ENCODE measurements at regions not wholly inside any gene's neighbourhood (a gene's known extent, or its start where the extent isn't known, plus 50 kb on each side); places are given as distances from the start of the nearest gene placed in this dataset.

DNA sequence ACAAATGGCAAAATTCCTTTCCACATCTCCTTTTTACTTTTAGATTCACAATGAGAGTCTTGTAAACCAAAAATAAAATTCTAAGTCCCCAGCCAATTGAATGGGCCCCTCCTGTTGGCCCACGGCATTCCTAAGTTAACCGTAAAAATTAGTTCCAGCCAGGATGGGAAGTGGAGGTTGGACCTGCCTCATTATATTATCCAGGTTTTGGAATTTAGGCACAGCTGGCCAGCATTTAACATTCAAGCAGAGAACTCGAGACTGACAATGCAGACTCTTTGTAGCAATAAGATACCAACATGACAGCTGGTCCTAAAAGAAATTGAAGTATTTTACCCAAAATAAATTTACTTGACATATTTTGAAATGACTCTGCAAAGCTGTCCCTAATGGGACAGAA lies 321.0 kb upstream of the NAALADL2 start:
- Histone ChIP-seq H3K27me3 (no peaks in the 10 kb centered on the region), H3K4me3 (ENCODE audit: low read depth in 1 of 2, low read length in 1 of 2) (no peak overlapping the region), H3K4me1 (ENCODE audit: control insufficient read depth in 1 of 2, insufficient read depth in 1 of 2, low read depth in 1 of 2, low read length in 1 of 2) (no peaks in the 10 kb centered on the region), H3K27ac (no peak overlapping the region), H3K36me3 (no peaks in the 10 kb centered on the region), H3K9me3 (no peaks in the 10 kb centered on the region)
- TF ChIP-seq, protein P1, sequence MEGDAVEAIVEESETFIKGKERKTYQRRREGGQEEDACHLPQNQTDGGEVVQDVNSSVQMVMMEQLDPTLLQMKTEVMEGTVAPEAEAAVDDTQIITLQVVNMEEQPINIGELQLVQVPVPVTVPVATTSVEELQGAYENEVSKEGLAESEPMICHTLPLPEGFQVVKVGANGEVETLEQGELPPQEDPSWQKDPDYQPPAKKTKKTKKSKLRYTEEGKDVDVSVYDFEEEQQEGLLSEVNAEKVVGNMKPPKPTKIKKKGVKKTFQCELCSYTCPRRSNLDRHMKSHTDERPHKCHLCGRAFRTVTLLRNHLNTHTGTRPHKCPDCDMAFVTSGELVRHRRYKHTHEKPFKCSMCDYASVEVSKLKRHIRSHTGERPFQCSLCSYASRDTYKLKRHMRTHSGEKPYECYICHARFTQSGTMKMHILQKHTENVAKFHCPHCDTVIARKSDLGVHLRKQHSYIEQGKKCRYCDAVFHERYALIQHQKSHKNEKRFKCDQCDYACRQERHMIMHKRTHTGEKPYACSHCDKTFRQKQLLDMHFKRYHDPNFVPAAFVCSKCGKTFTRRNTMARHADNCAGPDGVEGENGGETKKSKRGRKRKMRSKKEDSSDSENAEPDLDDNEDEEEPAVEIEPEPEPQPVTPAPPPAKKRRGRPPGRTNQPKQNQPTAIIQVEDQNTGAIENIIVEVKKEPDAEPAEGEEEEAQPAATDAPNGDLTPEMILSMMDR (IDR thresholded peaks at IDR 0.05), result no peak

DNA sequence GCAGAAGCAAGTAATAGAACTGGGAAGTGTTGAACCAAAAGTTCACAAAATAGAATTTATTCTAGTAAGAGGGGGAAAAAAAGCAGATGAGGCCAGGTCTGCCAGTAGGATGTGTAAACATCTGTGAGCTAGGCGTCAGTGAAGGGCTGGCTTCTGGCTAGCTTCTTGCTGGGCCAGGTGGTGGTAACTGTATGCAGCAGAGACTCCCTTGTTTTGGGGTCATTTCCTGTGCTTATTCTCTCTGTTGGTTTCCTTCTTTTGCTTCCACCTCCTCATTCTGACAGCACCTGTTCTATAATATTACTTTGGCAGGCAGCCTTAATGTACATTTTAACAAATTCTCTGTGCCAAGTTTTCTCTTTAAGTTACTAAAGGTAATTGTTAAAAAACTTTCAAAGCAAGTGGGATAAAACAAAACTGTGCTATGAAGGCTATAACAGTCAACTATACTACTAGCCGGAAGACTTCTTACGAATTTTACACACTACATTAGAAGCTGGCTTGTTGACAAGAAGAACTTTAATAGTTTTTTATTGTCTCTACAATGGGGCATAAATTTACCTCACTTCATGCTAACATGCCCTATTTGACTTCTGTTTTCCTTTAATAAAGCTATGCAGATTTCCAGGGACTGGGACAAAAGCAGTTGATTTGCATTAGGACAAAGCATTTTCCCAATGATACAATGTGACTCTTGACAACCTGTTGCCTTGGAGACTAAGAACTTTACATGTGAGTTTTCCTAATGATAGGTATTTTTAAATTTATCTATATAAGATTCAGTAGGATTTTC lies 318.8 kb upstream of the NAALADL2 start:
- TF ChIP-seq, protein P1 (IDR thresholded peaks at IDR 0.05), result no peak
- H3K27me3 ChIP-seq, result no peaks in the 10 kb centered on the region
- no peaks in the 10 kb centered on the region for H3K4me1 ChIP-seq (ENCODE audit: control insufficient read depth in 1 of 2, insufficient read depth in 1 of 2, low read depth in 1 of 2, low read length in 1 of 2)
- no peaks in the 10 kb centered on the region for H3K9me3 ChIP-seq
- no peak overlapping the region for H3K4me3 ChIP-seq (ENCODE audit: low read depth in 1 of 2, low read length in 1 of 2)
- H3K36me3 ChIP-seq, result no peaks in the 10 kb centered on the region
- no peak overlapping the region for H3K27ac ChIP-seq

DNA sequence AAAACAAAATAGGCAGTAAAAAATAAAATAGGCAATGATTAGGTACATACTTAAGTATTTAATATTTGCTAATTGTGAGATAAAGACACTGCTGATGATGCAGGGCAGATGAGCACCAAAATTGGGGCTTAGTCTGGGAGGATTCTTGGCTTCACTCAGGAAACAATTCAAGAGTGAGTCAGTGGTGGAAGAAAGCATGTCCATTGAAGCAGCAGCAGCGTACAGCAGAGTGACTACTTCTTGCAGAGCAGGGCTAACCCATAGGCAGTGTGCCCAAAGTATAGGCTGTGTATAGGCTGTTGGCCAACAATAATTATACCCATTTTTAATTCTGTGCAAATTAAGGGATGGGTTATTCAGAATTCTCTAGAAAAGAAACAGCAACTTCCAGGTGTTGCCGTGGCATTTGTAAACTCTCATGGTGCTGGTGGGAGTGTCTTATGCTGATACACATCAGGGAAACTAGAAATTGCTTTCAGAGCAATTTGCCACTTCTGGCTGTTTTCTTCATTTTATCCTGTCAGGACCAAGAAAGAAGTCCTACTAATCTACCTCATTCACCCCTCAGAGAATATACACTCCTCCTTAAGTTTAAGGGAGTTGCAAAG lies 317.3 kb upstream of the NAALADL2 start:
- H3K27ac ChIP-seq, result no peak overlapping the region
- no peaks in the 10 kb centered on the region for H3K4me1 ChIP-seq (ENCODE audit: control insufficient read depth in 1 of 2, insufficient read depth in 1 of 2, low read depth in 1 of 2, low read length in 1 of 2)
- no peaks in the 10 kb centered on the region for H3K27me3 ChIP-seq
- no peaks in the 10 kb centered on the region for H3K9me3 ChIP-seq
- TF ChIP-seq, protein P1 (IDR thresholded peaks at IDR 0.05), result no peak
- no peak overlapping the region for H3K4me3 ChIP-seq (ENCODE audit: low read depth in 1 of 2, low read length in 1 of 2)
- H3K36me3 ChIP-seq, result no peaks in the 10 kb centered on the region

DNA sequence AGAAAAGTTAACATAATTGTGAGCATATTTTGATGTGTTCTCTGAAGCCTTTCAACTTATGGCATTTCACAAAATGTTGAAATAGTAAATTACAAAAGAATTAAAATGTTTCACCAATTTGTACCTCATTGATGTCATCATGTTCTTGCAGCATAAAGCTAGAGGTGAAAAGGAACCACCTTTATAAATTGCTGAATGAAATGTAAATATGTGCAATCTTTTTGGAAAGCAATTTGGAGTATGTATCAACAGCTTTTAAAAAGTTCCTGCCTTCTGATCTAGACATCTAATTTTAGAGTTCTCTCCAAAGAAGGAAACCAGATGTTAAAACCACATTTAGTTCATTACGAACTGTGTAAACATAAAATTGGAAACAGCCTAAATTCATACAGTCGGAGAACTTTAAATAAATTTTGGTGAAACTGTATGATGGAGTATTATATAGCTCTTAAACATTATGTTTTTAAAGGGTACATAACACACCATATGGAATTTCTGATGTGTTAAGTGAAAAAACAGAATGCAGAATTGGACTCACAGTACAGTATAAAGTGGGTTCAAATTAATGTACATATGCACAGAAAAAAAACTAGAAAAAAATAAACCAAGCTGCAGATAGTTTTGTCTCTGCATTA lies 311.2 kb upstream of the NAALADL2 start:
- TF ChIP-seq, protein P1 (IDR thresholded peaks at IDR 0.05), result no peak
- Histone ChIP-seq H3K9me3 (no peaks in the 10 kb centered on the region), H3K36me3 (no peaks in the 10 kb centered on the region)

DNA sequence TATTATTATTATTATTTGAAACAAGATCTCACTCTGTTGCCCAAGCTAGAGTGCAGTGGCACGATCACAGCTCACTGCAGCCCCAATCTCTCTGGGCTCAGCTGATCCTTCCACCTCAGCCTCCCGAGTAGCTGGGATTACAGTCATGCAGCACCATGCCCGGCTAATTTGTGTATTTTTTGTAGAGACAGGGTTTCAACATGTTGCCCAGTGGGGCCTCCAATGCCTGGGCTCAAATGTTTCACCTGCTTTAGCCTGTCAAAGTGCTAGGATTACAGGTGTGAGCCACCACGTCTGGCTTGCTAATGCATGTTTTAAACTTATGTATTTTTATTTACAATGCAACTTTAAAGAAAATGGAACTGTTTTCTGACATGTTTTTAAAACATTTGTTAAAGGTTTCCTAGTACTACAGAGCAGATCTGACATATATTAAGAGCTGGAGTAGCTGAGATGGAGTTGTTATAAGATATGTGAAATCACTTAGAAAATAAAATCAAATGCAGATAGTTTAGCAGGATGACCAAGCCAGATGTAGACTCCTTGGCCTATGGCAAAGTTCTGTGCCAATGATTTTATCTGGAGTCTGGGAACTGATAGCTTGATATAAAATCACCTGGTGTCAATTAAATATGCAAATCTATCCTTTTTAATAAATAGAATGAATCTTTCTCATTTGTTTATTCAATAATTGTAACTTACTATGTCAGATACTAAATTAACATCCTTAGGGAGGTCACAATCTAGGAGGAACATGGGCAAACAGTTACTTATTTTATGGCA lies 310.1 kb upstream of the NAALADL2 start:
- Histone ChIP-seq H3K27ac (no peak overlapping the region), H3K9me3 (no peaks in the 10 kb centered on the region), H3K27me3 (no peaks in the 10 kb centered on the region), H3K36me3 (no peaks in the 10 kb centered on the region), H3K4me3 (ENCODE audit: low read depth in 1 of 2, low read length in 1 of 2) (no peak overlapping the region), H3K4me1 (ENCODE audit: control insufficient read depth in 1 of 2, insufficient read depth in 1 of 2, low read depth in 1 of 2, low read length in 1 of 2) (peaks cover 13 to 16% of the 10 kb centered on the region in 2 experiments)
- TF ChIP-seq, protein P1 (IDR thresholded peaks at IDR 0.05), result no peak

More for the DNA sequence above, 311.2 kb upstream of the NAALADL2 start:
- H3K4me1 ChIP-seq (ENCODE audit: control insufficient read depth in 1 of 2, insufficient read depth in 1 of 2, low read depth in 1 of 2, low read length in 1 of 2), result peaks cover 13 to 16% of the 10 kb centered on the region in 2 experiments
- H3K4me3 ChIP-seq (ENCODE audit: low read depth in 1 of 2, low read length in 1 of 2), result no peak overlapping the region
- no peaks in the 10 kb centered on the region for H3K27me3 ChIP-seq
- H3K27ac ChIP-seq, result peak overlapping the region; percentile 21

Measured in neutrophil (primary cell).